22Rv1 (cell line): ENCODE measurements at regions not wholly inside any gene's neighbourhood (a gene's known extent, or its start where the extent isn't known, plus 50 kb on each side); places are given as distances from the start of the nearest gene placed in this dataset.

Experiments
- H3K27ac ChIP-seq: fragments of 450-650 bp; 2 replicates; pipeline ENCODE4 v1.5.1; 2017
- CTCF ChIP-seq: fragments of 450-650 bp; IDR thresholded peaks from 2 replicates; pipeline ENCODE4 v1.5.1; 2017; ENCODE audit warnings: mild to moderate bottlenecking
- ZFX ChIP-seq: fragments of 450-650 bp; IDR thresholded peaks from 2 replicates; pipeline ENCODE4 v1.6.1; 2017; ENCODE audit warnings: antibody characterized with exemption, borderline replicate concordance

- TF ChIP-seq ZFX, result no peak
- no peak for TF ChIP-seq CTCF
- H3K27ac ChIP-seq, result no peak overlapping the region
These were observed 240.1 kb downstream of the CASP12 start for GRCh38 chr11:104658177-104658576.

- TF ChIP-seq ZFX (no peak), CTCF (no peak)
- no peak overlapping the region for H3K27ac ChIP-seq
These were observed 241.2 kb downstream of the CASP12 start for GRCh38 chr11:104657083-104657482.

- TF ChIP-seq CTCF, result no peak
- TF ChIP-seq ZFX, result no peak
- H3K27ac ChIP-seq, result no peak overlapping the region
These were observed 243.2 kb downstream of the CASP12 start for GRCh38 chr11:104655066-104655465.

- no peak for TF ChIP-seq CTCF
- no peak overlapping the region for H3K27ac ChIP-seq
These were observed 244.0 kb downstream of the CASP12 start for GRCh38 chr11:104654181-104654813.

GRCh38 chr11:104653407-104653806, 244.9 kb downstream of the CASP12 start:
- H3K27ac ChIP-seq, result no peak overlapping the region
- TF ChIP-seq CTCF (no peak), ZFX (no peak)

GRCh38 chr11:104652996-104653395, 245.3 kb downstream of the CASP12 start:
- TF ChIP-seq ZFX (no peak), CTCF (no peak)
- H3K27ac ChIP-seq, result no peak overlapping the region

GRCh38 chr11:104650234-104650633, 248.0 kb downstream of the CASP12 start:
- no peak overlapping the region for H3K27ac ChIP-seq
- no peak for TF ChIP-seq ZFX
- TF ChIP-seq CTCF, result no peak
